PFSK-1 (cell line): ENCODE measurements at regions not wholly inside any gene's neighbourhood (a gene's known extent, or its start where the extent isn't known, plus 50 kb on each side); places are given as distances from the start of the nearest gene placed in this dataset.

Experiments
- FOXP2 ChIP-seq: optimal IDR thresholded peaks from 2 replicates; pipeline ENCODE3; 2011; ENCODE audit warnings: borderline replicate concordance, control low read depth, inconsistent platforms; ENCODE audit not compliant: insufficient read depth; ENCODE audit errors: extremely low read length, extremely low read depth
- POLR2AphosphoS5 ChIP-seq: IDR thresholded peaks from 2 replicates; pipeline ENCODE4 v1.6.1; 2012; ENCODE audit warnings: low read depth, mild to moderate bottlenecking, control low read depth, low read length, moderate library complexity
- SIN3A ChIP-seq: IDR thresholded peaks from 2 replicates; pipeline ENCODE4 v1.6.1; 2012; ENCODE audit warnings: mild to moderate bottlenecking, low read length, moderate library complexity, borderline replicate concordance; ENCODE audit not compliant: insufficient read depth
- TAF1 ChIP-seq: IDR thresholded peaks from 2 replicates; pipeline ENCODE4 v1.6.1; 2012; ENCODE audit warnings: low read length, control low read depth, borderline replicate concordance; ENCODE audit not compliant: insufficient read depth
- TF ChIP-seq, protein P1 (sequence below), 2 experiments: IDR thresholded peaks; 2 replicates each; pipeline versions ENCODE4 v1.6.1 to v1.8.0; 2011 to 2012; ENCODE audit warnings: low read depth in 2 of 2, low read length in 2 of 2, control low read depth in 1 of 2, inconsistent platforms in 1 of 2, mild to moderate bottlenecking in 1 of 2, moderate library complexity in 1 of 2; ENCODE audit not compliant: insufficient read depth in 1 of 2

DNA sequence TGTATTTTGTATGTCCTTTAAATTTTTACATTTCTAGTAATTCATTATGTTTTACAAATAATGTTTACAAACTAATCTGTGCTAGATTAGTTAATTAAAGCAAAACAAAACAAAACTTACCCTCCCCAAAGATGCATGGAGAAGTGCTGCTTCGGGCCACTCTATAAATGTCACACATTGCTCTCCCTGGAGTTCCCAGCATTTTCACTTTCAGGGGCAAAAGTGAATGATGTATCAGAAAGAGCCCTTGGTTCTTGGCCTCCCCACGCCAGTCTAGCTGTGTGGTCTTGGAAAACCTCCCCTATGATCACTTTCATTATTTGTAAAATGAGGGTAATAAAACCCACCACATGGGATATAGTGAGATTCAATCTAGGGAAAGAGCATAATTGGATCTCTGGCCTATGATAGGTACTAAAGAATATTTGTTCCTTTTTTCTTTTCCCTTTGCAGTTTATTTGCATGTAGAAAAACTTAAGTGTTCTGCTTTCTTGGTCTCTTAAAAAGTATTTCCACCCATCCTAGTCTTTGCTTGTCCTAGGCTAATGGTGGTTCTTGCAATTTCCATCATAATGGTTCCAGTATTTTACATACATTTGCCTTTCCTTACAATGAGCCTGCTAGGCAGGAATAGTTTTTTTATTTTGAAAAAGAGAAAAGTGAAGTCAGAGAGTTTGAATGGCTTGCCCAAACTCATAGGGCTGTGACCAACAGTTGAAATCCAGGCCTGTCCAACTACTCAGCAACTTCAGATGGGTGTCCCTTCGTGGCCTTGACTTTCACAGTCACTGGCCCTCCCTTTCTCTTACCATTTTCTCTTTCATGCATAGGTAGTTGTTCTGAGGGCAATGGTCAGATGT lies 184.5 kb upstream of the KLF4 start:
- TF ChIP-seq, protein P1, sequence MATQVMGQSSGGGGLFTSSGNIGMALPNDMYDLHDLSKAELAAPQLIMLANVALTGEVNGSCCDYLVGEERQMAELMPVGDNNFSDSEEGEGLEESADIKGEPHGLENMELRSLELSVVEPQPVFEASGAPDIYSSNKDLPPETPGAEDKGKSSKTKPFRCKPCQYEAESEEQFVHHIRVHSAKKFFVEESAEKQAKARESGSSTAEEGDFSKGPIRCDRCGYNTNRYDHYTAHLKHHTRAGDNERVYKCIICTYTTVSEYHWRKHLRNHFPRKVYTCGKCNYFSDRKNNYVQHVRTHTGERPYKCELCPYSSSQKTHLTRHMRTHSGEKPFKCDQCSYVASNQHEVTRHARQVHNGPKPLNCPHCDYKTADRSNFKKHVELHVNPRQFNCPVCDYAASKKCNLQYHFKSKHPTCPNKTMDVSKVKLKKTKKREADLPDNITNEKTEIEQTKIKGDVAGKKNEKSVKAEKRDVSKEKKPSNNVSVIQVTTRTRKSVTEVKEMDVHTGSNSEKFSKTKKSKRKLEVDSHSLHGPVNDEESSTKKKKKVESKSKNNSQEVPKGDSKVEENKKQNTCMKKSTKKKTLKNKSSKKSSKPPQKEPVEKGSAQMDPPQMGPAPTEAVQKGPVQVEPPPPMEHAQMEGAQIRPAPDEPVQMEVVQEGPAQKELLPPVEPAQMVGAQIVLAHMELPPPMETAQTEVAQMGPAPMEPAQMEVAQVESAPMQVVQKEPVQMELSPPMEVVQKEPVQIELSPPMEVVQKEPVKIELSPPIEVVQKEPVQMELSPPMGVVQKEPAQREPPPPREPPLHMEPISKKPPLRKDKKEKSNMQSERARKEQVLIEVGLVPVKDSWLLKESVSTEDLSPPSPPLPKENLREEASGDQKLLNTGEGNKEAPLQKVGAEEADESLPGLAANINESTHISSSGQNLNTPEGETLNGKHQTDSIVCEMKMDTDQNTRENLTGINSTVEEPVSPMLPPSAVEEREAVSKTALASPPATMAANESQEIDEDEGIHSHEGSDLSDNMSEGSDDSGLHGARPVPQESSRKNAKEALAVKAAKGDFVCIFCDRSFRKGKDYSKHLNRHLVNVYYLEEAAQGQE (IDR thresholded peaks at IDR 0.05; ENCODE audit: insufficient read depth in 1 of 2, low read depth in 2 of 2, low read length in 2 of 2) = no peak
- TF ChIP-seq SIN3A (no peak), POLR2AphosphoS5 (no peak), FOXP2 (no peak), TAF1 (no peak)

GRCh38 chr9:107671588-107671987 lies 182.0 kb upstream of the KLF4 start:
- TF ChIP-seq SIN3A (no peak), FOXP2 (no peak), TAF1 (no peak), POLR2AphosphoS5 (no peak)
- TF ChIP-seq, protein P1 (IDR thresholded peaks at IDR 0.05; ENCODE audit: insufficient read depth in 1 of 2, low read depth in 2 of 2, low read length in 2 of 2) = no peak

DNA sequence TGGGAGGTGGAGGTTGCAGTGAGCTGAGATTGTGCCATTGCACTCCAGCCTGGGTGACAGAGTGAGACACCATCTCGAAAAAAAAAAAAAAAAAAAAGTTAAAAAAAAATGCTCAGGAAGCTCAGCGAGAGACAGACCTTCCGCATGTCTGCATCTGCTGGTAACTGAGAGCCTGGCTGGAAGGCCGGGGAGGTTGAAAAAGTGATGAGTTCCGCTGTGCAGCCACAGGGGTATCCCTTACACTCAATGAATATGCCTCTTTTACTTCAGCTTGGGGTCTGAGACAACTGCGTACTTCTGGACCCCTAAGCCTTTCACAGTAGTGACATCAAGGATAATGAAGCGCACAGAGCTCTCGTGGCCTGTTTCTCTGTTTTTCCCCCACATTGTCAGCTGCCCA lies 179.9 kb upstream of the KLF4 start:
- TF ChIP-seq POLR2AphosphoS5 (no peak), SIN3A (no peak), TAF1 (no peak), FOXP2 (no peak)
- TF ChIP-seq, protein P1 (IDR thresholded peaks at IDR 0.05; ENCODE audit: insufficient read depth in 1 of 2, low read depth in 2 of 2, low read length in 2 of 2) = no peak

DNA sequence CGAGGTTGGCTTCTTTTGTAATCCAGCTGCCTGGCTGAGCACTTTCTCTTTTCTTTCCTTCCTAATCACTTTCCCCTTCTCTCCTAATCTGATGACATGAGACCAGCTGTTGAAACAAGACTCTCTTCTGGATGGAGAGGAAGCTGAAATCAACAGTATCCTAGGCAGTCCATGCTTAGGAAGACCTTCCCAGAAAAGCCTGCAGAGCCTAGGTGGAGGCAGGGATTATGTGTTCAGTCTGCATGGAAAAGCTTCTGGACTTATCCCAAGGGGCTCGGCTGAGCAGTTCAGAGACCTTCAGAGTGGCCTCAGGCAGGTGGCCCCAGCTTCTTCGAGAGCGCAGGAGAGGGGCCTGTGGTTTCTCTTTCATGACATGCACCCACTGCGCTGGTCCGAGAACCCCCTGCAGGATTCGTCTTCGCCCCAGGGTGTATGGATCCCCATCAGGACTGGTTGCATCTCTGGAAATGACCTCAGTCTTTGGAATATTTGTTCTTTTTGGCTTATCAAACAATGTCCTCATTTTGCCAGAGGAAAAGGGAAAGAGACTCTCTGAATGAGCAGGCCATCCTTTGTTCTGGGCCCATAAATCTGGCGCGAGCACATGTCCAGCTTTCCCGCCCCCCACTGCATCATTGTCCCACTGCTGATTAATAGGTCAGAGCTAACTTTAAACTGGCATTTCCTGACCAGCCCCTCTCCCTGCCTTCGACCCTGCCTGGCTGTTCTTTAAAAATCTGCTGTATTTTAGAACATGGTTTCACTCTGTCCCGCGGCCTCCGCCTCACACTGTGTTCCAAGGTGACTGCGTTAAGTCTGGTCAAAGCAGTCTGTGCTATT lies 177.9 kb upstream of the KLF4 start:
- TF ChIP-seq, protein P1 (IDR thresholded peaks at IDR 0.05; ENCODE audit: insufficient read depth in 1 of 2, low read depth in 2 of 2, low read length in 2 of 2) = no peak
- TF ChIP-seq POLR2AphosphoS5 (no peak), TAF1 (no peak), FOXP2 (no peak), SIN3A (no peak)
